HepG2 (cell line): ENCODE measurements at regions not wholly inside any gene's neighbourhood (a gene's known extent, or its start where the extent isn't known, plus 50 kb on each side); places are given as distances from the start of the nearest gene placed in this dataset.

ENCODE experiments used
- ATAC-seq: fragments of 200-7000 bp; cut with Tn5 transposase; 3 replicates; pipeline ENCODE4 v1.9.1; 2020; ENCODE audit warnings: mild to moderate bottlenecking, moderate library complexity
- BruUV-seq: library from RNA; stranded (reverse); fragments of 400-500 nt; replicated peaks from 2 replicates; lab custom pipeline; 2021; lab: Mats Ljungman, UMichigan
- CTCF ChIA-PET: fragments of 300-600 bp; formaldehyde crosslinking; extraction: SDS; loops from one replicate; lab custom pipeline; 2021; ENCODE audit warnings: low total read pairs, inconsistent platforms, low intra/inter-chr PET ratio; lab: Yijun Ruan, JAX
- POLR2A ChIA-PET: fragments of 350-600 bp; sonication (Branson Sonifier 250); formaldehyde crosslinking; loops from one replicate; lab custom pipeline; 2020; ENCODE audit warnings: antibody characterized with exemption, inconsistent platforms; lab: Yijun Ruan, JAX
- DNase-seq: peaks from one replicate; pipeline ENCODE4 v3.0.0-alpha.2; 2015; ENCODE audit warnings: low spot score
- FAIRE-seq: peaks from 3 replicates; lab custom pipeline; 2011; peaks lifted over from hg19 to GRCh38; lab: Jason Lieb, UNC
- H2AFZ ChIP-seq: one replicate; pipeline ENCODE4 v1.6.1; 2011; ENCODE audit warnings: low read length, inconsistent platforms
- H3K27ac ChIP-seq: fragments of 300-600 bp; 3 replicates; pipeline ENCODE4 v1.8.0; 2011; ENCODE audit warnings: mixed run types, mild to moderate bottlenecking, mixed read lengths, low read length, inconsistent platforms; ENCODE audit not compliant: insufficient read depth; ENCODE audit errors: extremely low read length
- H3K27me3 ChIP-seq, 2 experiments: fragments of 200-600 bp in 1 of 2; 2 replicates in 1 of 2; 3 replicates in 1 of 2; pipeline versions ENCODE4 v1.6.0 to v1.8.0; 2011; ENCODE audit warnings: low read length in 2 of 2, mild to moderate bottlenecking in 2 of 2, moderate library complexity in 2 of 2, inconsistent platforms in 1 of 2; ENCODE audit not compliant: insufficient read depth in 2 of 2, control insufficient read depth in 1 of 2
- H3K36me3 ChIP-seq, 2 experiments: fragments of 200-600 bp in 1 of 2; replicated peaks in 1 of 2; 2 replicates in 1 of 2; 3 replicates in 1 of 2; pipeline versions ENCODE4 v1.5.1 to v1.8.0; 2011; ENCODE audit warnings: low read length in 2 of 2, inconsistent platforms in 1 of 2; ENCODE audit not compliant: insufficient read depth in 2 of 2, control insufficient read depth in 1 of 2
- H3K4me1 ChIP-seq: 2 replicates; pipeline ENCODE4 v1.5.1; 2012; ENCODE audit warnings: low read length, inconsistent platforms; ENCODE audit not compliant: insufficient read depth
- H3K4me2 ChIP-seq: 2 replicates; pipeline ENCODE4 v1.6.0; 2011; ENCODE audit warnings: low read depth, low read length, inconsistent platforms
- H3K4me3 ChIP-seq, 3 experiments: fragments of 200-600 bp in 1 of 3; sonication (generic), shearing (Covaris generic) in 1 of 3; replicated peaks in 1 of 3; 2 replicates each; pipeline ENCODE4 v1.5.1; 2011 to 2016; ENCODE audit warnings: low read length in 3 of 3, inconsistent platforms in 2 of 3, low read depth in 2 of 3, mild to moderate bottlenecking in 2 of 3, control low read depth in 1 of 3, mixed read lengths in 1 of 3; ENCODE audit not compliant: insufficient read depth in 1 of 3
- H3K79me2 ChIP-seq: one replicate; pipeline ENCODE4 v1.6.1; 2011; ENCODE audit warnings: low read length, inconsistent platforms; ENCODE audit not compliant: insufficient read depth
- H3K9ac ChIP-seq: 2 replicates; pipeline ENCODE4 v1.6.0; 2011; ENCODE audit warnings: mild to moderate bottlenecking, low read depth, low read length, inconsistent platforms; ENCODE audit not compliant: insufficient read depth
- H3K9me3 ChIP-seq: 2 replicates; pipeline ENCODE4 v1.5.1; 2012; ENCODE audit warnings: mild to moderate bottlenecking, low read length
- H4K20me1 ChIP-seq: 2 replicates; pipeline ENCODE4 v1.6.0; 2011; ENCODE audit warnings: inconsistent platforms, mild to moderate bottlenecking, low read length, moderate library complexity; ENCODE audit not compliant: insufficient read depth
- GABPA ChIP-seq, 2 experiments: IDR thresholded peaks; 2 replicates each; pipeline ENCODE4 v1.6.1; 2011 to 2016; ENCODE audit warnings: low read depth in 2 of 2, low read length in 1 of 2, missing biosample characterization in 1 of 2, missing genetic modification characterization in 1 of 2
- PCBP2 ChIP-seq: fragments of 200-400 bp; formaldehyde crosslinking; optimal IDR thresholded peaks from 2 replicates; pipeline ENCODE3; 2018; ENCODE audit warnings: low read length, low read depth; ENCODE audit not compliant: poor library complexity, severe bottlenecking
- SIX4 ChIP-seq: sonication (generic); formaldehyde crosslinking; IDR thresholded peaks from 2 replicates; pipeline ENCODE4 v1.4.0; 2020; ENCODE audit warnings: missing genetic modification reagents
- SMARCE1 ChIP-seq: fragments of 450-650 bp; IDR thresholded peaks from 2 replicates; pipeline ENCODE4 v1.6.1; 2017; ENCODE audit warnings: borderline replicate concordance
- SMC3 ChIP-seq: IDR thresholded peaks from 2 replicates; pipeline ENCODE4 v1.6.1; 2011; ENCODE audit warnings: low read length, improper control_type of control experiment
- THYN1 ChIP-seq: sonication (generic); formaldehyde crosslinking; IDR thresholded peaks from 2 replicates; pipeline ENCODE4 v1.8.1; 2023; ENCODE audit warnings: low read depth, mild to moderate bottlenecking, moderate library complexity, missing genetic modification reagents, borderline replicate concordance
- ZC3H4 ChIP-seq: sonication (generic); formaldehyde crosslinking; IDR thresholded peaks from 2 replicates; pipeline ENCODE4 v1.4.0; 2020; ENCODE audit warnings: missing genetic modification reagents, borderline replicate concordance
- ZNF337 ChIP-seq: sonication (generic); formaldehyde crosslinking; IDR thresholded peaks from 2 replicates; pipeline ENCODE4 v1.5.1; 2020; ENCODE audit warnings: missing genetic modification reagents, low read depth, mild to moderate bottlenecking, borderline replicate concordance
- ZNF468 ChIP-seq: sonication (generic); formaldehyde crosslinking; IDR thresholded peaks from 2 replicates; pipeline ENCODE4 v1.8.0; 2022; ENCODE audit warnings: mild to moderate bottlenecking, moderate library complexity, missing genetic modification reagents
- ZNF780A ChIP-seq: sonication (generic); formaldehyde crosslinking; IDR thresholded peaks from 2 replicates; pipeline ENCODE4 v1.8.0; 2022; ENCODE audit warnings: mild to moderate bottlenecking, missing genetic modification reagents, moderate library complexity
- WGBS: methylation state at CpG from one replicate; pipeline ENCODE4 v1.1.6; 2017; ENCODE audit warnings: low lambda C conversion rate; 5-methylcytosine and 5-hydroxymethylcytosine counted together
- in situ Hi-C: cut with HindIII; loops from 2 replicates; pipeline ENCODE4 v1.10.0; 2017; ENCODE audit warnings: low pct_unique_long_range_greater_than_20kb; ENCODE audit not compliant: extremely low pct_ligation_motif_present
- intact Hi-C: fragments of 100-400 bp; cut with micrococcal nuclease; formaldehyde crosslinking; loops from one replicate; pipeline ENCODE4 v1.10.0; 2022; ENCODE audit not compliant: unreplicated experiment
- TF ChIP-seq, protein P1 (sequence below): sonication (generic); formaldehyde crosslinking; IDR thresholded peaks from 2 replicates; pipeline ENCODE4; 2020; ENCODE audit warnings: missing genetic modification reagents, mild to moderate bottlenecking, borderline replicate concordance
- TF ChIP-seq, protein P2 (sequence below): sonication (generic); formaldehyde crosslinking; IDR thresholded peaks from 2 replicates; pipeline ENCODE4 v1.4.0; 2020; ENCODE audit warnings: low read depth, missing genetic modification reagents

DNA sequence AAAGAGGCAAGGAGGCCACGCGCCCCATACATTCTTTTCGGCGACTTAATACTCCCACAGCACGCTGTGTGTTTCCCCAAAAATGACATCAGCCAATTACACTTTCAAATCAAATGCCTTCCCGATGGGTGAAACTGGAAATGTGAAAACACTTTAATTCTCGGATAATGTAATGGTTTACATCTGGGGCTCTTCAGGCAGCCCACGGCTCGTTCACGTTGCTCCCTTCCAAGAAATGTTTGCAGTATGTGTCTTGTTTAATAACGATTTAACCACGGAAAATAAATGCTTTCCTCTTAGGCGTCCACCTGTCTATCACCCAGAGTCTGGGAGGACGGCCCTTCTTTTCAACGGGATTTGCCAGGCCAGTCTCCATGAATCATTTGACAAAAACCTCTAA lies 272.5 kb downstream of the SHOX start:
- no peaks in the 10 kb centered on the region for H3K36me3 ChIP-seq
- H3K9ac ChIP-seq = no peak overlapping the region
- H4K20me1 ChIP-seq = no peaks in the 10 kb centered on the region
- no peak overlapping the region for H2AFZ ChIP-seq
- no peak for FAIRE-seq
- intact Hi-C loops = no loop called here
- BruUV-seq = no TSS peak
- DNase-seq = no peak
- H3K4me2 ChIP-seq = no peak overlapping the region
- CTCF ChIA-PET = no interaction called here
- no peak for TF ChIP-seq SMC3
- TF ChIP-seq, all 625 proteins: peak for 0
- no peaks in the 10 kb centered on the region for H3K9me3 ChIP-seq
- 55% methylated on average over 15 of the region's 15 CpGs for WGBS
- H3K27me3 ChIP-seq = no peaks in the 10 kb centered on the region; a peak in 1 of 5 replicates
- POLR2A ChIA-PET = no interaction called here
- no peaks in the 10 kb centered on the region for H3K79me2 ChIP-seq
- no peak overlapping the region for H3K4me3 ChIP-seq
- in situ Hi-C loops = no loop called here
- H3K4me1 ChIP-seq = no peaks in the 10 kb centered on the region
- no peak for ATAC-seq
- no peak overlapping the region for H3K27ac ChIP-seq

DNA sequence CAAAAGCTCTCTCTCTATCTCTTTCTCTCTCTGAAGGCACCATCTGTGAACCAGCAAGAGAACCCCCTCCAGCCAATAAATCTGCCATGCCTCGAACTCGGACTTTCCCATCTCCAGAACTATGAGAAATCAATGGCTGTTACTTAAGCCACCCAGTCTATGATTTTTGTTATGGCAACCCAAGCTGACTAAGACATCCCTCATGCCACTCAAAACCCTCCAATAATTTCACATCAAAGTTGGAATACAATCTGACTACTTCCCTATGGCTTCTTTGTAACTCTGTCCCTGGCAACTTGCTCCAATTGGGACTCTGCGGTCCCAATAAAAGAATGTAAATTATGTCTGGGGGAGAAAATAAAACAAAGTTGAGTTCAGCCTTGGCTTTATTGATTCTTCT lies 265.7 kb downstream of the SHOX start:
- H2AFZ ChIP-seq = no peak overlapping the region
- BruUV-seq = no TSS peak
- no peak for ATAC-seq
- H4K20me1 ChIP-seq = no peaks in the 10 kb centered on the region
- CTCF ChIA-PET = no interaction called here
- in situ Hi-C loops = no loop called here
- H3K4me3 ChIP-seq = no peak overlapping the region
- 30% methylated on average over 3 of the region's 3 CpGs for whole genome bisulfite sequencing
- H3K36me3 ChIP-seq = no peaks in the 10 kb centered on the region
- no peaks in the 10 kb centered on the region for H3K4me1 ChIP-seq
- no peaks in the 10 kb centered on the region for H3K79me2 ChIP-seq
- peaks cover 9% of the 10 kb centered on the region; the same call in 1 of the 2 replicates for H3K9me3 ChIP-seq
- POLR2A ChIA-PET = no interaction called here
- no peaks in the 10 kb centered on the region for H3K27me3 ChIP-seq
- H3K27ac ChIP-seq = no peak overlapping the region
- FAIRE-seq = no peak
- H3K9ac ChIP-seq = no peak overlapping the region
- H3K4me2 ChIP-seq = no peak overlapping the region
- DNase-seq = no peak
- intact Hi-C loops = no loop called here
- TF ChIP-seq THYN1 (no peak), SIX4 (CRISPR knock-in tag) (no peak), SMARCE1 (no peak), ZNF468 (CRISPR knock-in tag) (no peak), ZNF337 (CRISPR knock-in tag) (no peak), ZC3H4 (no peak), ZNF780A (no peak), GABPA (IDR thresholded peaks at IDR 0.05; ENCODE audit: low read depth, low read length) (no peak), GABPA (CRISPR knock-in tag; IDR thresholded peaks at IDR 0.05; ENCODE audit: low read depth) (no peak), PCBP2 (no peak)
- TF ChIP-seq, protein P1, sequence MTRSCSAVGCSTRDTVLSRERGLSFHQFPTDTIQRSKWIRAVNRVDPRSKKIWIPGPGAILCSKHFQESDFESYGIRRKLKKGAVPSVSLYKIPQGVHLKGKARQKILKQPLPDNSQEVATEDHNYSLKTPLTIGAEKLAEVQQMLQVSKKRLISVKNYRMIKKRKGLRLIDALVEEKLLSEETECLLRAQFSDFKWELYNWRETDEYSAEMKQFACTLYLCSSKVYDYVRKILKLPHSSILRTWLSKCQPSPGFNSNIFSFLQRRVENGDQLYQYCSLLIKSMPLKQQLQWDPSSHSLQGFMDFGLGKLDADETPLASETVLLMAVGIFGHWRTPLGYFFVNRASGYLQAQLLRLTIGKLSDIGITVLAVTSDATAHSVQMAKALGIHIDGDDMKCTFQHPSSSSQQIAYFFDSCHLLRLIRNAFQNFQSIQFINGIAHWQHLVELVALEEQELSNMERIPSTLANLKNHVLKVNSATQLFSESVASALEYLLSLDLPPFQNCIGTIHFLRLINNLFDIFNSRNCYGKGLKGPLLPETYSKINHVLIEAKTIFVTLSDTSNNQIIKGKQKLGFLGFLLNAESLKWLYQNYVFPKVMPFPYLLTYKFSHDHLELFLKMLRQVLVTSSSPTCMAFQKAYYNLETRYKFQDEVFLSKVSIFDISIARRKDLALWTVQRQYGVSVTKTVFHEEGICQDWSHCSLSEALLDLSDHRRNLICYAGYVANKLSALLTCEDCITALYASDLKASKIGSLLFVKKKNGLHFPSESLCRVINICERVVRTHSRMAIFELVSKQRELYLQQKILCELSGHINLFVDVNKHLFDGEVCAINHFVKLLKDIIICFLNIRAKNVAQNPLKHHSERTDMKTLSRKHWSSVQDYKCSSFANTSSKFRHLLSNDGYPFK (CRISPR knock-in tag) = no peak
- TF ChIP-seq, protein P2, sequence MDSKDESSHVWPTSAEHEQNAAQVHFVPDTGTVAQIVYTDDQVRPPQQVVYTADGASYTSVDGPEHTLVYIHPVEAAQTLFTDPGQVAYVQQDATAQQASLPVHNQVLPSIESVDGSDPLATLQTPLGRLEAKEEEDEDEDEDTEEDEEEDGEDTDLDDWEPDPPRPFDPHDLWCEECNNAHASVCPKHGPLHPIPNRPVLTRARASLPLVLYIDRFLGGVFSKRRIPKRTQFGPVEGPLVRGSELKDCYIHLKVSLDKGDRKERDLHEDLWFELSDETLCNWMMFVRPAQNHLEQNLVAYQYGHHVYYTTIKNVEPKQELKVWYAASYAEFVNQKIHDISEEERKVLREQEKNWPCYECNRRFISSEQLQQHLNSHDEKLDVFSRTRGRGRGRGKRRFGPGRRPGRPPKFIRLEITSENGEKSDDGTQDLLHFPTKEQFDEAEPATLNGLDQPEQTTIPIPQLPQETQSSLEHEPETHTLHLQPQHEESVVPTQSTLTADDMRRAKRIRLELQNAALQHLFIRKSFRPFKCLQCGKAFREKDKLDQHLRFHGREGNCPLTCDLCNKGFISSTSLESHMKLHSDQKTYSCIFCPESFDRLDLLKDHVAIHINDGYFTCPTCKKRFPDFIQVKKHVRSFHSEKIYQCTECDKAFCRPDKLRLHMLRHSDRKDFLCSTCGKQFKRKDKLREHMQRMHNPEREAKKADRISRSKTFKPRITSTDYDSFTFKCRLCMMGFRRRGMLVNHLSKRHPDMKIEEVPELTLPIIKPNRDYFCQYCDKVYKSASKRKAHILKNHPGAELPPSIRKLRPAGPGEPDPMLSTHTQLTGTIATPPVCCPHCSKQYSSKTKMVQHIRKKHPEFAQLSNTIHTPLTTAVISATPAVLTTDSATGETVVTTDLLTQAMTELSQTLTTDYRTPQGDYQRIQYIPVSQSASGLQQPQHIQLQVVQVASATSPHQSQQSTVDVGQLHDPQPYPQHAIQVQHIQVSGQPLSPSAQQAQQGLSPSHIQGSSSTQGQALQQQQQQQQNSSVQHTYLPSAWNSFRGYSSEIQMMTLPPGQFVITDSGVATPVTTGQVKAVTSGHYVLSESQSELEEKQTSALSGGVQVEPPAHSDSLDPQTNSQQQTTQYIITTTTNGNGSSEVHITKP = no peak
